HPDE6-E6E7 (cell line): ENCODE measurements at regions not wholly inside any gene's neighbourhood (a gene's known extent, or its start where the extent isn't known, plus 50 kb on each side); places are given as distances from the start of the nearest gene placed in this dataset.
A peak's percentile ranks its signal among the peaks of the same experiment; 100 is the strongest.

Experiments
- DNase-seq: peaks from one replicate; pipeline ENCODE4 v3.0.0; 2011; ENCODE audit warnings: missing footprints; ENCODE audit errors: extremely low spot score

DNA sequence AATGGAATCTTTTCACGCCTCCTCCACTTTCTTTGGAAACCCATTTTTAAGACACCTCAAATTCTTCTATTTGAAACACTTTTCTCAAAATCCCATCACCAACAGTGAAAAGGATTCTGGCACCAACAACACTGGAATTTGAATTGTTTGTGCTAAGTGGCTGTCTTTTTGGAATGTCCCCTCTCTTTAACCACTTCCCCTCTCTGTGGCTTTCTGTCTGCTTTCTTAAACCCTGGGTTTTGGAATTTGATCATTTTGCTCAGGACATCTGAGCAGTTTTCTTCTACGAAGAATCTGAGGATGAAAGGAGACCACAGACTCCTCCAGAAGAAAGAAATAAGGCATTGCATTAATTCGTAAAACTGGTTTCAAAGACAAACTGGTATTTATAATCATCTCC is 89.0 kb downstream of the MXRA5 start:
- no peak for DNase-seq

DNA sequence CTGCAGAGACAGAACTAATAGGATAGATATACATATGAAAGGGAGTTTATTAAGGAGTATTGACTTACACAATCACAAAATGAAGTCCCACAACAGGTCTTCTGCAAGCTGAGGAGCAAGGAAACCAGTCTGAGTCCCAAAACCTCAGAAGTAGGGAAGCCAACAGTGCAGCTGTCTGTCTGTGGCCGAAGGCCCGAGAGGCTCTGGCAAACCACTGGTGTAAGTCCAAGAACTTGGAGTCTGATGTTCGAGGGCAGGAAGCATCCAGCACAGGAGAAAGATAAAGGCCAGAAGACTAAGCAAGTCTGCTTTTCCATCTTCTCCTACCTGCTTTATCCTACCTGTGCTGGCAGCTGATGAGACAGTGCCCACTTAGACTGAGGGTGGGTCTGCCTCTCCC is 89.6 kb downstream of the MXRA5 start:
- DNase-seq, result no peak

DNA sequence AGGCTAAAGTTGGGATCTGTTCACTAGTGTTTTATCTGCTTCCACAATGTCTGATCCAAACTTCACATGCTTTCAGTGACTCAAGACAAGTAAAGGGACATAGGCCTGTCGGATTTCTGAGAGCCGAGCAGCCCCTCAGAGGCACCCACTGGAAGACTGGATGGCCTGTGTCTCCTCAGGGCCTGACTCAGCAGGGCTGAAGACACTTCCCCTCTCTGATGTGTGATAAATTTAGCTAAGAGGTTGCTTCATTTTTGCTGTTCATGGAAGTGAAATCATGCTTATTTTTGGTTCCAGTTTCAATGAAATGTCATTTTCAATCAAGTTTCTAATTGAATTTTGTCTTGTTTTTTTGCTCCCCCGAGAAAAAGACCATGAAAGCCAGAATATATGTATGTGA is 93.7 kb downstream of the MXRA5 start:
- no peak for DNase-seq

DNA sequence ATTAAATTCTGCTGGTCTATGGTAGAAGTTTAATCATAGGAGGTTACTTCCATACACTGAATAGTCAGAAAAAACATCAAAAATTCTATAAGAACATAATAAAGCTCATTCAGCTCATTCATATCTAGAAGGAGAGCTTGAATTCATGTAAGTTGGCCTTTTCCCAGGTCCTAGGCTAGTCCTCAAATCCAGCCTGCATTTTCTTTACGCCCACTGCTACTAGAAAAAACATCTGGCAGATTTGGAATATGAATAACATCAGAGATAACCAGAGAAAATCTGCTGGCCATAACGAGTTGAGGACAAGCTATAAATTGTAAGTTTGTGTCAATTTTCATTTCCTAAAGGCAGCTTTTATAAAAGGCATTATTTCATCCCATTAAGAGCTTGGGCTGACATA is 95.5 kb downstream of the MXRA5 start:
- no peak for DNase-seq

DNA sequence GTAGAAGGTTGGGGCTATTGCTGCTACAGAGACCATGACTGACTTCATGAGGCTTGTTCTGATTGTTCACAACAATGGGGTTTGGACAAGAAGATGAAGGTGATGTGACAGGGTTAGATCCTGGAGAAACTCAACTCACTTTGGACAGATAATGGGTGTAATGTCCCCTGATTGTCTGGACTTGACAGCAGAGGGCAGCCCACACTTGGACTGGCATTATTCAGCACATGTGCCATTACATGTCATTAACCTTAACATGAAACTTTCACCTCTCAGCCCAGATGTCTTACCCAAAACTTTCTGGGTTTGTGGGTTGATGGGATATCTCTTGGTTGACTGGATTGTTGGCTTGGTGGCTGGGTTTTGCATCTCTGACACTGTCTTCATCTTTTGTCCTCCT is 101.5 kb downstream of the MXRA5 start:
- DNase-seq, result peak; percentile 5

DNA sequence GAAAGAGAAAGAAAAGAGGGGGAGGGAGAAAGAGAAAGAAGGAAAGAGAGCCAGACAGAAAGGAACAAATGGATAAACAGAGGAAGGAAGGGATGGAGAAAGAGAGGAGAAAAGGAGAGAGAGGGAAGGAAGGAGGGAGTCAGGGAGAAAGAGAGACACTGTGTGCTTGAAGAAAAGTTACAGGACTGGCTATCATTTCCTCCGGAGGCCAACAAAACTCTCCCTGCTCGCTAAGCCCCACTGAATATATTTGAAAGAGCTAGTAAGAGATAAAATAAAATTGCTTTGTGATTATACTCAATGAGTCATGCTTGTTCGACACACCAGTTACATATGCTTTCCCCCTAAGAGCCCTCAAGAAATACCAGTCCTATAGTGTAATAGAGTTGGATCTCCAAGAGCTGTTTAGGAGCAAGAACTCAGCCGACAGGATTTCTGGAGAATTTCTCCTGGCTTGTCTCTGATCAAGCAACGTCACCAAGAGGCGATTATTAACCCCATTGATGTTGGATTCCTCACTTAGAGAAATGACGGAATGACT is 102.2 kb downstream of the MXRA5 start:
- DNase-seq, result no peak

DNA sequence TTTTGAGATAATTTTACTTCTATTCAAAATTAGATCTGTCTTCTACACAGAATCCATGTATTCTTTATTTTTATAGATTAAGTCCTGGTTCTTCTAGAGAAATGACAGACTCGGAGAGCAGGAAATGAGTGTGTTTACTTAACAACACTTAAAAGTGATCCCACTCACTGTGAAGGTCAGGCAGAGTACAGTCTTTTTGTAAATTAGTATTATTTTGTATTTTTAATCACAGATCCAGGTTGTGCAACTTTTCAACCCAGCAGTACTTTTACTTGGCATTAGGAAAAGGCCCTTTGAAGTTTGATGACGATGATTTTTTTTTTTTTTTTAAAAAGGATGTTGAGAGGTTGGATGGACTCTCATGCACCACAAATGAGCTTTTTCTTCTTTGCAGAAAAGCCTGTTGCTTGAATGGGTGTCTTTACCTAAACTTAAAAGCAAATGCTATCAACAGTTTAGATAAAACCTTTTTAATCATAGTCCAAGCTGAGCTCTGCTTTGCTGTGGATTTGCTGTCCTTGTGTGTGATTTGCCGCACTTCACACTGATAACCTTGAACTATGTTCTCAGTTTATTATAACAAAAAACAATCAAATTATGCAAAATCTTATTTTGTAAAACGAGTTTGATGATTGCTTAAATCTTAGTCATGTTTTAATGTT is 114.1 kb downstream of the MXRA5 start:
- no peak for DNase-seq

DNA sequence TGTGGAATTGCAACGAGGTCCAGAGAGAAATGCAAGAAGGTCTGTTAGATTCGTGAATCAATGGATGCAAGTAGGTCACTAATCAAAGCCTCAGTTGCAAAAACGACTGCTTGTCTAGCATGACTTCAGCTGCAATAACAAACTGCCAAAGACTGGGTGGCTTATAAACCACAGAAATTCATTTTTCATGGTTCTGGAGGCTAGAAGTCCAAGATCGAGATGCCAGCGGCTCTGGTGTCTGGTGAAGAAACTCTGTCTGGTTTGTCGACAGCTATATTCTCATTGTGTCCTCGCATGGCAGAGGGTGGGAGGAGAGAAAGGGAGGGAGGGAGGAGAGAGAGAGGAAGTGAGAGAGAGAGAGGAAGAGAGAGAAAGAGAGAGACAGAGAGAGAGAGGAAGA is 114.7 kb downstream of the MXRA5 start:
- no peak for DNase-seq

DNA sequence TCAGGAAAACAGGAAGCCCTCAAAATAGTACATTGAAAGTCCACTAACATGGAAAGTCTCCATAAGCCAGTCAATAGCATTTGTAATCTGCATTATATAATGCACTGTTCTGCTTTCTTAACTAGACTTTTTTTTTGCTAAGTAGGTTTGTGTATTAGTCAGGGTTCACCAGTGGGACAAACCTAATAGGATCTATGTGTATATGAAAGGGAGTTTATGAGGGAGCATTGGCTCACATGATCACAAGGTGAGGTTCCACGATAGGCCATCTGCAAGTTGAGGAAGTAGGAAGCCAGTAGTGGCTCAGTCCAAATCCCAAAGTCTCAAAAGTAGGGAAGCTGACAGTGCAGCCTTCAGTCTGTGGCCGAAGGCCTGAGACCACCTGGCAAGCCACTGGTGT is 116.0 kb downstream of the MXRA5 start:
- no peak for DNase-seq

DNA sequence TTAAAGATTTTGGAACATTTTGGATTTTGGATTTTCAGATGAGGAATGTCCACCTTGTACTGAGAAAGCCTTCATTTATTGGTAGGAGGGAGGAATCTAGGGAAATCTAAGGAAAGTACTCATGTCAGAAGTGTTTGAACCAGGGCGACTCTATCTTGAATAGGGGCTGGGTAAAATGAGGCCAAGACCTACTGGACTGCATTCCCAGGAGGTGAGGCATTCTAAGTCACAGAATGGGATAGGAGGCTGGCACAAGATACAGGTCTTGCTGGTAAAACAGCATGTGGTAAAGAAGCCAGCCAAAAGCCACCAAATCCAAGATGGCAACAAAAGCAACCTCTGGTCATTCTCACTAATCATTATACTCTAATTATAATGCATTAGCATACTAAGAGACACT is 118.9 kb downstream of the MXRA5 start:
- no peak for DNase-seq

DNA sequence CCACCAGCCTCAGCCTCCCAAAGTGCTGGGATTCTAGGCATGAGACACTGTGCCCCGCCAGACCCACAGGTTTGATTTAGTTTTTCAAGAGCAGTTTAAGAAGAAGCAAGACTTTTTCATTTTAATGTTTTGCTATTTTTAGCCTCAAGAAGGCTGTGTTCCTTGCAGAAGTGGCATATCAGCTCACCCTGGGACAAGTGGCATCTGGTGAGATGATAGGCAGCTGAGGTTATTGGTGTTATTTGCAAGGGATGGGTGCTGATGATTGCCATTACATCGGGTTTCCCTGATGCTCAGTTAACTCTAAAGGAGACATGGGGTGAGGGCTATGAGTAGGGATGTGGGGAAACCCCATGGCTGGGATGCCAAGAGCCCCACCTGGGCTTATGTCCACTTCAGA is 120.4 kb downstream of the MXRA5 start:
- no peak for DNase-seq

DNA sequence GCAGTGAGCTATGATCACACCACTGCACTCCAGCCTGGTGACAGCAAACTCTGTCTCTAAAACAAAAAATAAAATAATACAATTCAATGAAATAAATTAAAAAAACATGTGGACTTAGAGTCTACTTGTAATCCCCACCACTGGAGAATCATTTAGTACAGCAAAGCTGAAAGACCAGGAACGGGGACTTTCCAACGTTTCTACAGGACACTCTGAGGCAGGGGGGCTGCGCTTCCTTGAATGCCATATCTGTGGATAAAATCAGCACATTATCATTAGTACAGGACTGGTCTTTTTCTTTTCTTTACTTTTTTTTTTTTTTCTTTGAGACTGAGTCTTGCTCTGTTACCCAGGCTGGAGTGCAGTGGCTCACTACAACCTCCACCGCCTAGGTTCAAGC is 124.8 kb downstream of the MXRA5 start:
- no peak for DNase-seq

DNA sequence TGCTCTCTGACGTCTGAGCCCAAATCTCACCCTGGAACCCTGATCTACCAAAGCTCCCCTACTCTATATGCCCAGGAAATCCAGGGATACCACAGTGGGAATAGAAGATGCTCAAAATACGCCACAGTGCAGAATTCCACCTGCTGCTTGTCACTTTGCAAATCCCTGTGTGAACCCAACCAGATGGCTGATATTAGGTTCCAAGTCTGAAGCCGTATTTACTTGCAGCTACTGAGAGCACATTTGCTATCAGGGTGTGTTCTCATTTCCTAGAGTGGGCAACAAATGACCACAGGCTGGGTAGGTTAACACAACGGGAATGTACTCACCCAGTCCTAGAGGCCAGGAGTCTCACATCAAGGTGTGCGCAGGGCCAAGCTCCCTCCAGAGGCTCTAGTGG is 126.8 kb downstream of the MXRA5 start:
- DNase-seq, result no peak

DNA sequence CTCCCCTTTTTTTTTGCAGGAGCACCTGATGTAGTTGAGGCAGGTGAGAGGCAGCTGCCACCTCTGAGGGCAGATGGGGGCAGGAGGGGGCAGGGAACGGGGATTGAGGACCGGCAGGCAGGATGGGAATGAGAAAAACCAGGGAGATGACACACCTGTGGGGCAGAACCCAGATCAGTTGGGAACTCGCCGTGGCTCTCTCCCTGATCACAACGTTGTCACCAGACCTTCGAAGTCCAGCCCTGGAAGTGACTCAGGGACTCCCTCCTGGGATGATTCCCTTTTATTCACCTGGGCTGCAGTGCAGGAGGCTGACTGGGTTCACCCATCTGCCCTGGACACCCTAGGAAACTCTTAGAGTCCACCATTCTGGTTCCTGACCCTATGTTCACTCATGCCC is 127.2 kb downstream of the MXRA5 start:
- no peak for DNase-seq

DNA sequence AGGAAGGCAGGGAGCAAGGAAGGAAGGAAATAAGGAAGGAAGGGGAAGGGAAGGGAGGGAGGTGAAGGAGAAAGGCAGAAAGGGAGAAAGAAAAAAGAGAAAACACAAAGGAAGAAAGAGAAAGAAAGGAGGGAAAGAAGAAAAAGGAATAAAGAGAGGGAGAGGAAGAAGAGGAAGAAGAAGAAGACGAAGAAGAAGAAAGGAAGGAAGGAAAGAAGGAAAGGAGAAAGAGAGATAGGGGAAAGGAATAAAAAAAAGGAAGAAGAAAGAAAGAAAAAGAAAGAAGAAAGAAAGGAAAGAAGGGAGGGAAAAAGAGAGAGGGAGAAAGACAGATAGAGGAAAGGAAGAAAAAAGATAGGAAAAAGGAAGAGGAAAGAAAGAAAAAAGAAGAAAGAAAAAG is 128.0 kb downstream of the MXRA5 start:
- DNase-seq, result no peak

DNA sequence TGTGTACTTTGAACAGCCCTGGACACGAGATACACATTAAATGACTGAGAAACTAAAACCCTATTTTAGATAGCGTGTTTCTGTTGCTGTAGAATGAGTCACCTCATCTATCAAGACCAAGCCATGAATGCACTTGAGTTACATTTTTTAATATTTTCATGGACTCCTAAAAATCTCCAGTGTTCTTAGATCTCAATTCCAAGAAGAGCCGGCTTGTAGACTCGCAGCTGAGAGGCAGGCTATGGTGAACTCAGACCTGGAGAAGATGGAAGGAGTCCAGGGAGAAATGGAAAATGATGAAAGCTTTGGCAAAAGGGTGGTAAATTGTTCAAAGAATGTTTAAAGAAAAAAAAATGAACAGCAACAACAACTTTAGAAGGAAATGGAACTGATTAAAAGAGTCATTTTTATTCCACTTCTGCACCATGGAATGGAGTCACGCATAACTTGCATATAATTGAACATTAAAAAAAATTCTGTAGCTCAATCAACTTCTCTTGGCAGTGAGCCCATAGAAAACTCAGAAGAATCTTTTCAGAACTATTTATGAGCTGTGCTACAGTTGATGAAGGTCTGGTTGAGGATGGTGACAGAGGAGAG is 129.8 kb downstream of the MXRA5 start:
- no peak for DNase-seq

DNA sequence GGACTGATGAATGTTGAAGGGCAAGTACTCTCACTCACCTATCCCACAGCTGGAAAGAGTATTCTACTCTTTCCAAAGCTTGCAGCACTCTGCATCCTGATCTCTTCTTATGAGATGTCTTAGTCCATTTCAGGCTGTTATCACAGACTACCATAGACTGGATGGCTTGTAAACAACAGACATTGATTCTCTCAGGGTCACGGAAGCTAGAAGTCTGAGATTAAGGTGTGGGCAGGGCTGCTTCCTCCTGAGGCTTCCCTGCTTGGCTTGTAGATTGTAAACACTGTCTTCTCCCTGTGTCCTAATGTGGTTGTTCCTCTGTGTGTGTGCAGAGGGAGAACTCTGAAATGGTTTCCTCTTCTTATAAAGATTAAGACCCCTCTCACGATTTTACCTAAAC is 131.2 kb downstream of the MXRA5 start:
- DNase-seq, result no peak

DNA sequence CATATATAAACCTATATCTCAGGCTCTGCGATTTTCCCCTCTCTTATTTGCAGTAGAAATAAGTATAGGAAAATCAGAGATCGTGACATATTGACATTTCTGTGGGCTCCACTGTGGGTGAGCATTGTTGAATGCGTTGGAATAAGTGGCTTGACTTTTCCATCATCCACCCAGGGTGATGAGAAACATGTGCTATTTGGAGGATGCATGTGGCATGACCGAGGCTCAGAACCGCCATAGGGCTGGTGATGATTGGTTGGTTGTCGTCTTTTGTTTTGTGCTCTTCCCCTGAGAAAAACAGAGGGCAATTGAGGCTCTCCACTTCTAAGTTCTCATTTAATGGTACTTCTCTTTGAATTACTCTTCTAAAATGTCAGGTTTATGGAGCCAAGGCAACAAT is 140.1 kb downstream of the MXRA5 start:
- DNase-seq, result no peak

DNA sequence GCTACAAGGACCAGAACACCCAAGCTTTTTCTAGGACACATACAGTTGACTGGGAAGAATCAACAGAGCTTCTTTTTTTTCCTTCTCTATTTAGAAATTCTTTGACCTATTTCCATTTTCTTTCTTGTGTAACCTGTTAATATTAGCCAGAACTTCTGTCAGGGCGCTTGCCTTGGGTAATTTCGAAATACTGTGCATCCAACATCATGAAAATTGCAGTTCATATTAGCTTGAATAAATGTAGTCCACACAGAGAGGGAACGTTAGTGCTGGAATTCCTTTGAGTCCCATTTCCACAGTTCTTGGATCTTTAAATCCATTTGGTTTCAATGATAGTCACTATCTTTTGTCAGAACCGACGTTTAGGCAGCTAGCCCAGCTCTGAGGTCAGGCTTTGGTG is 141.8 kb downstream of the MXRA5 start:
- DNase-seq, result no peak

DNA sequence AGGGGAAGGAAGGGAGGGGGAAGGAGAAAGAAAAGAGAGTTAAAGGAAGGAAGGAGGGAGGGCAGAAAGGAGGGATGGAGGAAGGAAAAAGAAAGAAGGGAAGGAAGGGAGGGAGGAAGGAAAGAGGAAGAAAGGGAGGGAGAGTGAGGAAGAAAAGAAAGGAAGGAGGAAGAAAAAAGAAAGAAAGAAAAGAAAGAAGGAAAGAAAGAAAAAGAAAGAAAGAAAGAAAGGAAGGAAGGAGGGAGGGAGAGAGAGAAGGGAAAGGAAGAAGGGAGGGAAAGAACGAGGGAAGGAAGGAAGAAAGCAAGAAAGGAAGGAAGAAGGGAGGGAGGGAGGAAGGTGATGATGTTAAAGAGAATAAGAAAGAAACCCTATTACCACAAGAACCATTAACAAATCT is 150.6 kb downstream of the MXRA5 start:
- DNase-seq, result no peak

DNA sequence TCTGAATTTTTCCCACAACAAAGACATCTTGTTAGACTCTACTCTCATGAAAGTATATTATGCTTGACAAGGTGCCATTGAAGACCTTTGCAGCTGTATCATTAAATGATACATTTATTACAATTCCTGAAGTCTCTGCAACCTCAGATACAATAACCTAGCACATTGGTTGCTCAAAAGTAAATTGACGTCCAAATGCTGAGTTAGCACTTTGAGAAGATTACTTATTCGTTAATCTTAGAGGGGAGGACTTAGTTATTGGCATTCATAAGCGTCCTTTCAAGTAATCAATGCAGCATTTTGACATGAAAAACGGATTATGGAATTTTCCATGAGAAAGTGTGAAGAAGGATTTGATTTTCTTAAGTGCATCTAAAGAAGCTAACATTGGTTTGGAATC is 151.6 kb downstream of the ARSF start:
- no peak for DNase-seq

DNA sequence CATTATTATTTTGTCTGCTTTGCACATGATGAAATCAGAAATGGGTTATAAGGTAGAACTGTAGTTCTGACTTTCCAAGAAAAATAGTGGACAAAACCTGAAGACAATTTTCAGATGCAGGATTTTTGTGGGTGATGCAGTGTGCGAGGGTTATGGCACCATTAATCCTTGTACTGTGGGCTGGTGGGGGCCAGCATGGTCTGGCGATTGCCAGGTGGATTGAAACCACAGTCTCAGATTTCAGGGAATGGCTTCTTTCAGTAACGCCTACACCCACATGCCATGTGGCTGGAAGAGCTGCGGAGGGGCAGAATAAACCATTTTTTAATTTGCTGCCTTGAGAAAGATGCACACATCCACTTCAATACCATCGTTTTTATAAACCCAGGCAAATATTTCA is 150.5 kb downstream of the ARSF start:
- DNase-seq, result no peak

DNA sequence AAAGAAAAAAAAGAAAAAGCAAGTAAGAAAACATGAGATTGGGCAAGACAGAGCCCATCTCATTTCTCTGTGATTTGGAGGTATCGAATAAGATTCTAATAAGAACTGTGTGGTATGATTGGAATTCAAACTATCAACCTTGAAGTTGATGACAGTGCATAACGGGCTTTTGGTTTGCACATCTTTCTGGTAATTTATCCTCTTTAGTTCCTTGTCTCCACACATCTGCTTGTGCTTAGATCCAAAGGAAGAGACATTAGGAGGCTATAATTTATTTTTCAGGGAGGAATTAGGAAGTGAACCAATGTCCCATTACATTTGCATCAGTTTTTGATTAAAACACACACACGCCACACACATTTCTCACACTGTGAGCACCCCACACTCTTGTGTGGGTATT is 149.9 kb downstream of the ARSF start:
- DNase-seq, result no peak
